Mucosa of rectum (tissue), 2 donors: ENCODE measurements at regions not wholly inside any gene's neighbourhood (a gene's known extent, or its start where the extent isn't known, plus 50 kb on each side); places are given as distances from the start of the nearest gene placed in this dataset.

ENCODE experiments used
- H3K27ac ChIP-seq, 2 donors: one replicate each; pipeline ENCODE4 v1.7.0; 2013; ENCODE audit warnings: inconsistent platforms in 2 of 2, low read depth in 2 of 2, low read length in 2 of 2
- H3K27me3 ChIP-seq, 2 donors: one replicate each; pipeline ENCODE4 v1.7.0; 2013; ENCODE audit warnings: low read length in 2 of 2; ENCODE audit not compliant: control insufficient read depth in 2 of 2, insufficient read depth in 2 of 2
- H3K36me3 ChIP-seq, 2 donors: one replicate each; pipeline ENCODE4 v1.7.0; 2013; ENCODE audit warnings: low read length in 2 of 2; ENCODE audit not compliant: control insufficient read depth in 2 of 2, insufficient read depth in 2 of 2
- H3K4me1 ChIP-seq, 2 donors: one replicate each; pipeline ENCODE4 v1.7.0; 2013; ENCODE audit warnings: low read length in 2 of 2, mild to moderate bottlenecking in 1 of 2; ENCODE audit not compliant: control insufficient read depth in 2 of 2, insufficient read depth in 2 of 2
- H3K4me3 ChIP-seq, 2 donors: one replicate each; pipeline ENCODE4 v1.7.0; 2013; ENCODE audit warnings: low read length in 2 of 2
- H3K9ac ChIP-seq, 2 donors: one replicate each; pipeline ENCODE4 v1.7.0; 2013; ENCODE audit warnings: low read length in 2 of 2, low read depth in 1 of 2, mild to moderate bottlenecking in 1 of 2
- H3K9me3 ChIP-seq, 2 donors: one replicate each; pipeline ENCODE4 v1.7.0; 2013; ENCODE audit warnings: low read length in 2 of 2; ENCODE audit not compliant: control insufficient read depth in 2 of 2
- donor health status: healthy.
- donor health status: Normal muscosa, but diverticular disease.

- H3K4me1 ChIP-seq = no peaks in the 10 kb centered on the region
- H3K27me3 ChIP-seq = no peaks in the 10 kb centered on the region
- H3K4me3 ChIP-seq = no peak overlapping the region
- H3K36me3 ChIP-seq = no peaks in the 10 kb centered on the region
- H3K9me3 ChIP-seq = no peaks in the 10 kb centered on the region
- H3K9ac ChIP-seq = no peak overlapping the region
- H3K27ac ChIP-seq = no peak overlapping the region
These were observed 241.4 kb downstream of the CENPW start for GRCh38 chr6:126581316-126581715.

DNA sequence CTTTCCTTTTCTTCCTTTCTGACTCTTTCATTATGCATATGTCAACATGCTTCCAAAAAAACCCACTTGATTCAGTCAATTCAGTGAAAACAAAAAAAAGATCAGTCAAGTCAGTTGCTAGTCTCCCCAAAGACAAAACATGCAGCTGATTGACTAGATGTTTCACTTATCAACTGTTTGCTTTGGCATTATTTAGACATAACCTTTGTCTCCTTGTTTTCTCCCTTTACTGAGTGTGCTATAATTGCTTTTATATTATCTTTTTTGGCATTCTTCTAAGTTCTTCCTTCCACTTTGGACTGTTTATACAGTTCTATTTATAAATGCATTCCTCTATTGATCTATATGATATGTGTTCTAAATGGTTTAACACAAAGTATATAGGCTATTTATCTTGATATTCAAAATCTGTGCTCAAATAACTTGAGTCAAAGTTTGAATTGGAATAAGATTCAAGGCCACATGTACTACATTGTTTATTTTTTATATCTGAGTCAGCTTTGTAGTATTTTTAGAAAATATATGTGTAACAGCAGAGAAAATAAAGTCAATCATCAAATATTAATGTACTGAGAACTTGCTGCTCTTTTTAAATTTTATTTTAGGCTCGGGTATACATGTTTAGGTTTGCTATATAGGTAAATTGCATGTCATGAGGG is 260.5 kb downstream of the CENPW start:
- Histone ChIP-seq H3K27ac (no peak overlapping the region), H3K4me1 (no peaks in the 10 kb centered on the region), H3K9me3 (no peaks in the 10 kb centered on the region), H3K27me3 (no peaks in the 10 kb centered on the region), H3K36me3 (no peaks in the 10 kb centered on the region), H3K4me3 (no peak overlapping the region), H3K9ac (no peak overlapping the region)

GRCh38 chr6:126603410-126603809 is 263.5 kb downstream of the CENPW start:
- Histone ChIP-seq H3K27me3 (no peaks in the 10 kb centered on the region), H3K36me3 (no peaks in the 10 kb centered on the region), H3K27ac (no peak overlapping the region), H3K9me3 (no peaks in the 10 kb centered on the region), H3K4me3 (no peak overlapping the region), H3K9ac (no peak overlapping the region), H3K4me1 (no peaks in the 10 kb centered on the region)

DNA sequence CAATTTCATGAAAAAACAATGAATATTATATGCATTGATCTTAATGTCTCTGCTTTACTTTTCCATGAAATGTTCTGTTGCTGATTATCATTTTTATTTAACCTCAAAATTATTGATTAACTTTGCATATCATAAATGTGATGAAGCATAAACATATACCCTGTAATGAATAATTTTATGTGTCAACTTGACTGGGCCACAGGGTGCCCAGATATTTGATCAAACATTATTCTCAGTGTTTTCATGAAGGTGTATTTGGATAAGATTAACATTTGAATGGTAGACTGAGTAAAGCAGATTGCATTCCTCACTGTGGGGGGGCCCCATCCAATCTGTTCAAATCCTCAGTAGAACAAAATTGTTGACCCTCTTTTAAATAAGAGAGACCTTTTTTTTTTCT is 265.2 kb downstream of the CENPW start:
- Histone ChIP-seq H3K4me3 (no peak overlapping the region), H3K27me3 (no peaks in the 10 kb centered on the region), H3K27ac (no peak overlapping the region), H3K36me3 (no peaks in the 10 kb centered on the region), H3K4me1 (no peaks in the 10 kb centered on the region), H3K9me3 (no peaks in the 10 kb centered on the region), H3K9ac (no peak overlapping the region)

DNA sequence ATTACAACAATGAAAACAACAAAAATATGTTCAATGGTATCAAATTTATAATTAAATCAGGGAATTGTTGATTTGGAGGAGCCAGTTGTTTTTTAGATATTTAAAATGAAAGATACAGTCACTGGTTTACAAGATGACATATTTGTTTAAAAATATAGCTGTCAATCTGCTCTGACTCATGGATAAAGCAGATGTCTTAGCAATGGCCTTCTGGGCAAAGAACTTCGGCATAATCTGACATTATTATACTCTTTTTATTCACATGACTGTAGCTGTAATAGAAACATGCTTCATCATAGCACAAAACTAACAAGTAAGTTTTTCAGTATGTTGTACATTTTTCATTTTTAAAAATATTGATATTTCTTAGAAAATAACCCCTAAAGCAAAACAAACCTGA is 267.4 kb downstream of the CENPW start:
- Histone ChIP-seq H3K4me1 (no peaks in the 10 kb centered on the region), H3K27ac (no peak overlapping the region), H3K27me3 (no peaks in the 10 kb centered on the region), H3K4me3 (no peak overlapping the region), H3K9me3 (no peaks in the 10 kb centered on the region), H3K36me3 (no peaks in the 10 kb centered on the region), H3K9ac (no peak overlapping the region)

DNA sequence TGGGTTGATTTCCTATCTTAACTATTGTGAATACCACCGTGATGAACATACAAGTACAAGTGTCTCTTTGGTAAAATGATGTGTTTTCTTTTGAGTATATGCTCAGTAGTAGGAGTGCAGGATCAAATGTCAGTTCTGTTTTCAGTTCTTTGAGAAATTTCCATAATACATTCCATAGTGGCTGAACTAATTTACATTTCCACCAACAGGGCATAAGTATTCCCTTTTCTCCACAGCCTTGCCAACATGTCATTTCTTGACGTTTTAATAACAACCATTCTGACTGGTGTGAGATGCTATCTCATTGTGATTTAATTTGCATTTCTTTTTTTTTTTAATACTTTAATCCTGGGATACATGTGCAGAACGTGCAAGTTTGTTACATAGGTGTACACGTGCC is 268.8 kb downstream of the CENPW start:
- Histone ChIP-seq H3K9ac (no peak overlapping the region), H3K36me3 (no peaks in the 10 kb centered on the region), H3K27me3 (no peaks in the 10 kb centered on the region), H3K4me1 (no peaks in the 10 kb centered on the region), H3K27ac (no peak overlapping the region), H3K4me3 (no peak overlapping the region), H3K9me3 (no peaks in the 10 kb centered on the region)

DNA sequence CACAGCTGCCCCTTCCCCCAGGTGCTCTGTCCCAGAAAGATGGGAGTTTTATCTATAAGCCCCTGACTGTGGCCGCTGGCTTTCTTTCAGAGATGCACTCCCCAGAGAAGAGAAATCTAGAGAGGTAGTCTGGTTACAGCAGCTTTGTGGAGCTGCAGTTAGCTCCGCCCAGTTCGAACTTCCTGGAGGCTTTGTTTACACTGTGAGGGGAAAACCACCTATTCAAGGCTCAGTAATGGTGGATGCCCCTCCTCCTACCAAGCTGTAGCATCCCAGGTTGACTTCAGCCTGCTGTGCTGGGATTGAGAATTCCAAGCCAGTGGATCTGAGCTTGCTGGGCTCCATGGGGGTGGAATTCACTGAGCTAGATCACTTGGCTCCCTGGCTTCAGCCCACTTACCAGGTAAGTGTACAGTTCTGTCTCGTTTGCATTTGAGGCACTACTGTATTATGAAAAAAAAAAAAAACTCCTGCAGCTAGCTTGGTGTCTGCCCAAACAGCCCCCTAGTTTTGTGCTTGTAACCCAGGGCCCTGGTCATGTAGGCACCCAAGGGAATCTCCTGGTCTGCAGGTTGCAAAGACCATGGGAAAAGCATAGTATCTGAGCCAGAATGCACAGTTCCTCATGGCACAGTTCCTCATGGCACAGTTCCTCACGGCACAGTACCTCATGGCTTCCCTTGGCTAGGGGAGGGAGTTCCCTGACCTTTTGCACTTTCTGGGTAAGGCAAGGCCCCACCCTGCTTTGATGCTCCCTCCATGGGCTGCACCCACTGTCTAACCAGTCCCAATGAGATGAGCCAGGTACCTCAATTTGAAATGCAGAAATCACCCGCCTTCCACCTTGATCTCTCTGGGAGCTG is 275.0 kb downstream of the CENPW start:
- Histone ChIP-seq H3K27ac (no peak overlapping the region), H3K9me3 (no peaks in the 10 kb centered on the region), H3K27me3 (no peaks in the 10 kb centered on the region), H3K4me1 (peaks cover 0 to 8% of the 10 kb centered on the region in 2 donors), H3K4me3 (no peak overlapping the region), H3K9ac (no peak overlapping the region), H3K36me3 (no peaks in the 10 kb centered on the region)

- no peak overlapping the region for H3K9ac ChIP-seq
- no peaks in the 10 kb centered on the region for H3K9me3 ChIP-seq
- no peak overlapping the region for H3K27ac ChIP-seq
- no peaks in the 10 kb centered on the region for H3K27me3 ChIP-seq
- no peak overlapping the region for H3K4me3 ChIP-seq
- no peaks in the 10 kb centered on the region for H3K36me3 ChIP-seq
- peaks cover 0 to 8% of the 10 kb centered on the region in 2 donors for H3K4me1 ChIP-seq
These were observed 277.0 kb downstream of the CENPW start for GRCh38 chr6:126616866-126617265.

DNA sequence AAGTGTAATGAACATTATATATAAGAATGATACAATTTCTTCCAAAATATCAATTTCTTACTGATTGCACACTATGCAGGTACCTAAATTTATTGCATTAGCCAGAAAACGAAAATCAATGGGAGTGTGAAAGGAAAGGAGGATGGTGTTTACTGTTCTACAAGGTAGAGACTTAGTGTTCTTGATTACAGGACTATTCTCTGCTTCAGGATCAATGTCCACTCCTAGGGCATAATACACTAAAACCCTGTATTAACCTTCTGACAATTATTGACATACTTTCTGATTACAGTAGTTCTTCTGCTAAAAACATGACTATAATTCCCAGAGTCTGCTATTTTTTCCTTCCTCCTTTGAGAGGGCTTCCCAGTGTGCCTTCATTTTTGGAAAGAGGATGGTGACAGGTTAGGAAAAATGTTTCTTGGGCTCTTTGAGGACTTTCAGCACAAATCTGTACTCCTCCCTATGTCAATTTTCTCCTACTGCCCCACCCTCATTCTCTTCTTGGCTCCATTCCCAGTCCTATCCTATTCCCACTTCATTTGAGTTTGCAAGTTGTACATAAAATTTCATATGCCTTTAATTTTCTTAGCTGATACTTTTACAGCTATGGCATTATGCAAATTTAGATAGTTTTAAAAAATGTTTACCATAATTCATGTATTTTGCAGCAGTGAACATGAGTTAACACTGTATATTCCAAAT is 278.9 kb downstream of the CENPW start:
- Histone ChIP-seq H3K4me1 (peaks cover 0 to 8% of the 10 kb centered on the region in 2 donors), H3K36me3 (no peaks in the 10 kb centered on the region), H3K27me3 (no peaks in the 10 kb centered on the region), H3K4me3 (peak overlapping the region; percentile 17 to 40), H3K9ac (no peak overlapping the region), H3K9me3 (no peaks in the 10 kb centered on the region), H3K27ac (peak overlapping the region in 1 of 2 donors; percentile 70)

DNA sequence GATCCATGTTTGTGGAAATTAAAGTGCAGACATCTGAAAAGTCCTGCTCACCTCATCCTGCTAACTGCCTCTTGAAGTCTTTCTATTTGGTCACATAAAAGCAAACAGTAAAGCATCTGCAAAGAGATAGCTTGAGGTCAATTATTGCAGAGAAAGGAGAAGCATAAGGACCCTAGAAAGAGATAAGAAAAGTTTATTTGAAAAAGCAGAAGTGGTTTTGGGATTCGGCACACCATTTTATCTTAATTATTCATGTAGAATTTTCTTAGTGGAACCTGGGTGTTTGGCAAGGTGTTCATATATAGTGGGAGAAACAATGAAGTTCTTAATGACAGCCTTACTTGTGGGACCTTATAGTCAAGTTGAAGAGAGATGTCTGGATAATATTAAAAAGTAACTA is 280.8 kb downstream of the CENPW start:
- no peaks in the 10 kb centered on the region for H3K9me3 ChIP-seq
- H3K27ac ChIP-seq = no peak overlapping the region
- H3K27me3 ChIP-seq = no peaks in the 10 kb centered on the region
- no peak overlapping the region for H3K4me3 ChIP-seq
- H3K9ac ChIP-seq = no peak overlapping the region
- peaks cover 0 to 5% of the 10 kb centered on the region in 2 donors for H3K4me1 ChIP-seq
- no peaks in the 10 kb centered on the region for H3K36me3 ChIP-seq
